ENCODE measurements at regions not wholly inside any gene's neighbourhood (a gene's known extent, or its start where the extent isn't known, plus 50 kb on each side); places are given as distances from the start of the nearest gene placed in this dataset.
"Not testable (repeated sequence)": the region's sequence is repeated elsewhere in the genome, so short reads cannot be mapped to it uniquely, and the experiment has no call there.

DNA sequence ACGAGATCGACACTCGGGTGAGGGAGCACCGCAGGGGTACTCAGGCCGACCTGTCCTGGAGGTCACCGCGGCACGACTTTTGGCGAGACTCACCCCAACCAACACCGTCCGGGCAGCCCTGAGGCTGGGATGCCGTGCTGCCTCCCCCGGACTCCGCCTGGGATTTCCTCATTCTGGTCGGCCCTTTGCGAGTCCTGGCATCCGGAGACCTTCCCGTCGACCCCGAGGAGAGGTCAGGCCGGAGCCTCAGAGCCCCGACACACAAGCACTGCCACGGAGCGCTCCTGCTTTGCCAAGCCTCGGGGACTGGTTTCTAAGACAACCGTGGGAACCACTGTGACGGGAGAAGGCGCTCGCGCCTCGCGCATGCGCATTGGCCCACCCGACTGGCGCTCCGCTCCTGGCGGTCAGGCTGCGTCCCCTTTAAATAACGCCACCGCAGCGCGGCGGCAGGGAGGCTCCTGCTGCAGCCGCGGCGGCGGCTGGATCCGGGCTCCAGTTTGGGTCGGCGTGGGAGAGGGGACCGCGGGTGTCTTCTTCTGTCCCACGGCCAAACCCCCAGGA is 166.4 kb upstream of the ZNF337 start:
- peak; percentile 83 to 84 for DNase-seq

DNA sequence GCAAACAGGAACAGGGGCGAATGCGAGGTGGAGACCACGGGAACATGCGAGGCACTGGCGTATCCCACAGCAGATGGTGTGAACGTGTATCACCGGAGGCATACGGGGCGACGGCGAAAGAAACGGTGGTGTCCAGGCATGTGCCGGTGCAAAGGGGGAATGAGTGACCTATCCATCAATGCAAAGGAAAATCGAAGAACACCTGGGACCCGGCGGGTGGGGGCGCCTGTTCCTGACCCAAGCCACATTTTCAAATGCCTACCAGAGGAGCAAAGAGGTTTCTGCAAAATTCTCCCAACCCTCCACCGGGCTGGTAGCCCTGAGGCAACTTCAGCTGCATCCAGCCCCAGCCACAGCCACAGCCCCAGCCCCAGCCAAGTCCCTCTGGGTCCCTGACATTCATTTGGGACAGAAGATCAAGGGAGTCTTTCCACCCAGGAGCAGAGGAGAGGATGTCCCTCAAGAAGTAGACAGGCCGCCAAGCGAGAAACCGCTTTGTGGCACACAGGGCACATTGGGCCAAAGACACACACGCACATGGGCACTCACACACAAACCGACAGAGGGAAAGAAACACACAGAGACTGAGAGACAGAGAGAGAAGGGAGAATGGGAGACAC is 164.0 kb upstream of the ZNF337 start:
- DNase-seq: no peak

DNA sequence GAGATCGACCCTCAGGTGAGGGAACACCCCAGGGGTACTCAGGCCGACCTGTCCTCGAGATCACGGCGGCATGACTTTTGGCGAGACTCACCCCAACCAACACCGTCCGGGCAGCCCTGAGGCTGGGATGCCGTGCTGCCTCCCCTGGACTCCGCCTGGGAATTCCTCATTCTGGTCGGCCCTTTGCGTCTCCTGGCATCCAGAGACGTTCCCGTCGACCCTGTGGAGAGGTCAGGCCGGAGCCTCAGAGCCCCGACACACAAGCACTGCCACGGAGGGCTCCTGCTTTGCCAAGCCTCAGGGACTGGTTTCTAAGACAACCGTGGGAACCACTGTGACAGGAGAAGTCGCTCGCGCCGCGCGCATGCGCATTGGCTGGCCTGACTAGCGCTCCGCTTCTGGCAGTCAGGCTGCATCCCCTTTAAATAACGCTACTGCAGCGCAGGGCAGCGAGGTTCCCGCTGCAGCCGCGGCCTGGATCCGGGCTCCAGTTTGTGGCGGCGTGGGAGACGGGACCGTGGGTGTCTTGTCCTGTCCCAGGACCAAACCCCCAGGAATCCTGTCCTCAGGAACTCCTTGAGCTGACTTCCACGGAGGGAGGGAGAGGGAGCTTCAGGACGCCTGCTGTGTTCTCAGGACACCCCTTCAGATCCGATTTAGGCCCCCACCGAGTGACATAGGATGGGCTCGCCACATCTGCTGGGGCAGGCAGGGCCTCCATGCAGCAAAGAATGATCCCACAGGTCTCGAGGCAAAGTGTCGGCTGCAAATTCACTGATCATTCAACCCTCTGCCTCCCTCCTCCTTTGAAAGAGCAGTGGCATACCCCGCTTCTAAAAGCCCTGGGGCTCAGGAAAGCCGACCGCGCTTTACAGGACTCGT is 163.2 kb upstream of the ZNF337 start:
- DNase-seq: peak; percentile 78 to 81

DNA sequence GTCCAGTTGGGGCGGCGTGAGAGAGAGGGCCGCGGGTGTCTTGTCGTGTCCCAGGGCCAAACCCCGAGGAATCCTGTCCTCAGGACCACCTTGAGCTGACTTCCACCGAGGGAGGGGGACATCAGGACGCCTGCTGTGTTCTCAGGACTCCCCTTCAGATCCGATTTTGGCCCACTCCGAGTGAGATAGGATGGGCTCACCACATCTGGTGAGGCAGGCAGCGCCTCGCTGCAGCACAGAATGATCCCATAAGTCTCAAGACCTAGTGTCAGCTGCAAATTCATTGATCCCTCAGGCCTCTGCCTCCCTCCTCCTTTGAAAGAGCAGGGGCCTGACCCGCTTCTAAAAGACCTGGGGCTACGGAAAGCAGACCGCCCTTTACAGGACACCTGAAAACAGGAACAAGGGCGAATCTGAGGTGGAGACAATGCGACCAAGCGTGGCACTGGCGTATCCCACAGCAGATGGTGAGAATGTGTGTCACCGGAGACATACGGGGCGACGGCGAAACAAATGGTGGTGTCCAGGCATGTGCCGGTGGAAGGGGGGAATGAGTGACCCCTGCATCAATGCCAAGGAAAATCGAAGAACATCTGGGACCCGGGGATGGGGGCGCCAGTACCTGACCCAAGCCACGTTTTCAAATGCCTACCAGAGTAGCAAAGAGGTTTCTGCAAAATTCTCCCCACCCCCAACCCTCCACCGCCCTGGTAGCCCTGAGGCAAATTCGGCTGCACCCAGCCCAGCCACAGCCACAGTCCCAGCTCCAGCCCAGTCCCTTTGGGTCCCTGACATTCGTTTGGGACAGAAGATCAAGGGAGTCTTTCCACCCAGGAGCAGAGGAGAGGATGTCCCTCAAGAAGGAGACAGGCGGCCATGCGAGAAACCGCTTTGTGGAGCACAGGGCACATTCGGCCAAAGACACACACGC is 162.1 kb upstream of the ZNF337 start:
- DNase-seq: no peak

DNA sequence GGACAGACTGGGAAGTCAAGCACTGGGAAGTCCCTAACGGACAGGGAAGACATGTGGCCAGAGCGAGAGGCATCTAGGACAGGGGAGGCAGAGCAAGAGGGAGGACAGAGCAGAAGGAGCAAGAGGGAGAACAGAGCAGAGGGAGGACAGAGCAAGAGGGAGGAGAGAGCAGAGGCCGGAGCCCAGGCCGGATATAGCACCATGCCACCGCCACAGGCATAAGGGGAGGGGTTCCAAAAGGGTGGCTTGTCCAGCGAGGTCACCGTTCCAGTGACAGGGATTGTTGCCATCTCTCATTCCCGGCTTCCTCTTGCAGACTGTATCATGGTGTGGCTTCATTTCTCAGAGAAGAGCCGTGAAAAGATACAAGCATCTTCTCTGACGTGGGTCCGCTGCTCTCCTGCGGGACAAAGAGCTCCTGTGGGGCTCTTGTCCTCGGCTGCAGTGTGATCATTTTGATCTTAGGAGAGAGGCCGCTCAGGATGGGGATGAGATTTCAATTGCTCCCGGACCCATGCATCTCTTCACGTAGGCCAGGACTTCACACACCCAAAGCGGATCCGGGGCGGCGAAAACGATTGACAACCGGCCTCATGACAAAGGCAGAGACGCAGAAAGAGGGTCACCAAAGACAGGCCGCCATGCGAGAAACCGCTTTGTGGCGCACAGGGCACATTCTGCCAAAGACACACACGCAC is 160.6 kb upstream of the ZNF337 start:
- not testable (repeated sequence) for DNase-seq

DNA sequence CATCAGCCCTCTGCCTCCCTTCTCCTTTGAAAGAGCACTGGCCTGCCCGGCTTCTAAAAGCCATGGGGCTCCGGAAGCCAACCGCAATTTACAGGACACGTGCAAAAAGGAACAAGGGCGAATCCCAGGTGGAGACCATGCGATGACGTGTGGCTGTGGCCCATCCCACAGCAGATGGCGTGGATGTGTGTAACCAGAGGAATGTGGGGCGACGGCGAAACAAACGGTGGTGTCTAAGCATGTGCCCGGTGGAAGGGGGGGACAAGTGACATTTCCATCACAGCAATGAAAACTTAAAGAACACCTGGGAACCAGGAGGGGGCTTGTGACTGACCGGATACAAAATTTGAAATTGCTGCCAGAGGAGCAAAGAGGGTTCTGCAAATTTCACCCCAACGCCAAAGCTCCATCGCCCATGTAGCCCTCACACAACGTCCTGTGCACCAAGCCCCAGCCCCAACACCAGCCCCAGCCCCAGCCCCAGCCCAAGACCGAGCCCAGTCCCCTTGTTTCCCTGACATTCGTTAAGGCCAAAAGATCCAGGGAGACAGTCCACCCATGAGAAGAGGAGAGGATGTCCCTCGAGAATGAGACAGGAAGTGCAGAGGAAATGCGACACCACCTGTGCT is 159.7 kb upstream of the ZNF337 start:
- DNase-seq: no peak

DNA sequence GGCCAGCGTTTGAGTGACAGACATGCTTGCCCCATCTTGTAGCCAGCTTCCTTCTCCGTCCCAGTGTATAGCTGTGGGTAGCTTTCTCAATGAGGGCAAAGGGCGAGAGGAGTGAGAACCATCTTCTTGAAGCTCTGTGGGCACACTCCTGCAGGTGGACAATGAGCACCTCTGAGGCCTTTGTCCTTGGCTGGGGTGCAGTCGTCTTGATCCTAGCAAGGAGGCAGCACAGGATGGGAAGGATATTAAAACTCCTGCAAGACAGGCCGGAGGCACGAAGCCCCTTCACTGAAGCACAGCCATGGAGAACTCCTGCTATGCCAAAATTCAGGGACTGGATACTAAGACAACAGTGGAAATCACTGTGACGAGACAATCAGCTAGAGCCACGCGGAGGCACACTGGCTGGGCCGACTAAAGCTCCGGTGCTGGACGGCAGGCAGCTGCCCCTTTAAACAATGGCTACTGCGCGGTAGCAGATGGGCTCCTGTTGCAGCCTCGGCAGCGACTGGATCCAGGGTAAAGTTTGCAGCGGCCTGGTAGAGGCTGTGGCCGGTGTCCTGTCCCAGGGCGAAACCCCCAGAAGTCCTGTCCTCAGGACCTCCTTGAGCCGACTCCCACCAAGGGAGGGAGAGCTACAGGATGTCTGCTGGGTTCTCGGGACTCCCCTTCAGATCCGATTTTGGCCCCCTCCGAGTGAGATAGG is 159.0 kb upstream of the ZNF337 start:
- not testable (repeated sequence) for DNase-seq

DNA sequence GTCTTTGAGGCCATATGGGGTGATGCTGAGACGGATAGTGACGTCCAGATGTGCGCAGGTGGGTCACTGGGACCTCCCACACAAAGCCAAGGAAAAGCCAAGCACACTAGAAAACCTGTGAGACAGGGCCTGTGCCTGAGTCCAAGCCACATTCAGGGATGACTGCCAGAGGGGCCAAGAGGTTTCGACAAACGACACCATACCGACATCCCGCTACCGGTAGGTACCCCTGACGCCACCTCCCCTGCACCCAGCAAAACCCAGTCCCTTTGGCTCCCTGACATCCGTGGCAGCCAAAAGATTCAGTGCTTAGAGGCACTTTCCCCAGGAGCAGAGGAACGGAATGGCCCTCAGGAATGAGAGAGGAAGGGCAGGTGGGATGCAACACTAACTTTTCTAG is 158.0 kb upstream of the ZNF337 start:
- not testable (repeated sequence) for DNase-seq

DNA sequence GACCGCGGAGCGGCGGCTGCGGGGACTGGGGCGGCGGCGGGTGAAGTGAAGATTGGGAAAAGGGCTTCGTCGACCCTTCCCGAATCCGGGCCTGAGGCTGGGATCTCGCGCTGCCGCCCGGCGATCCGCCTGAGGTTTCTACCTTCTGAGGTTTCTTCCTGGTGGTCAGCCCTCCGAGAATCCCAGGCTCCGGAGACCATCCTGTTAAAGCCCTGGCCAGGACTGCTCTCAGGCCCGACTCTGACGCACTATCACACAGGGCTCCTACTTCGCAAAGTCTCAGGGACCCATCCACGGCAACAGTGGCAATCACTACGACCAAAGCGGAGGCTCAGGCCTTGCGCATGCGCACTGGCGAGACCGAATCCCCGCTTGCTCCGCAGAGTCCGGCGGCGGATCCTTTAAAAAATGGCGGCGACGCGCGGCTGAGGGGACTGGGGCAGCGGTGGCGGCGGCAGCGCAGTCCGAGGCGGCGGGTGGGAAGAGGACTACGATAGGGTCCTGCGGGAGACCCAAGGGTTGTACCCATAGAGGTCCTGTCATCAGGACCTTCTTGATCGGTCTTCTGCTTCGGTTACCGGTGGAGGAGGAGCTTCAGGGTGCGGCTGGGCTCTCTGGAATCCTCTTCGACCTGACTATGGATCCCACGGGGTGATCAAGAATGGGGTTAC is 157.2 kb upstream of the ZNF337 start:
- peak; percentile 75 to 85 for DNase-seq

DNA sequence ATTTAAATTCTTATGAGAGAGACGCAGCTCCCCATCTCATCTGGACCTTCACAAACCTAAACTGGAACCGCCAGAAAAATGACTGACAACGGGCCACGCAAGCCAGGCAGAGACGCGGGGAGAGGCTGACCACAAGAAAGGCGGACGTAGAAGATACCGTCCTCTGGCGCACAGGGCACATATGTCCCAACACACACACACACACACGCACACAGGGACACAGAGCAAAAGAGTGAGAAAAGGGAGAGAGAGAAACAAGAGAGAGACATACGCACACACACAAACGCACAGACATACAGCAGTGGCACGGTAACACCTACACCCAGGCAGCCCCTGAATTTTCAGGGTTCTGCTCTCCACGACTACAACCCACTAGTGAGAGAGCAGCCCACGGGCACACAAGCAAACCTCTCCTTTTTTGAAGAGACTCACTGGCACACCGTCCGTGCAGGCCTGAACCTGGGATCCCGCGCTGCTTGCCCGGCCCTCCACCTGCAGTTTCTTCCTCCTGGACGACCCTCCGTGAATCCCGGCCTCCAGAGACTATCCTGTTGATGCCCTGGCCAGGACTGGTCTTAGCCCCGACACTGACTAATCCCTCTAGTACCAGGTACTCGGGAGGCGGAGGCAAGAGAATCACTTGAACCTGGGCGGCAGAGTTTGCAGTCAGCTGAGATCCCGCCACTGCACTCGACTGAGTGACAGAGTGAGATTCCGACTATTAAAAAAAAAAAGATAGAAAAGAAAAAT is 156.5 kb upstream of the ZNF337 start:
- DNase-seq: not testable (repeated sequence)

DNA sequence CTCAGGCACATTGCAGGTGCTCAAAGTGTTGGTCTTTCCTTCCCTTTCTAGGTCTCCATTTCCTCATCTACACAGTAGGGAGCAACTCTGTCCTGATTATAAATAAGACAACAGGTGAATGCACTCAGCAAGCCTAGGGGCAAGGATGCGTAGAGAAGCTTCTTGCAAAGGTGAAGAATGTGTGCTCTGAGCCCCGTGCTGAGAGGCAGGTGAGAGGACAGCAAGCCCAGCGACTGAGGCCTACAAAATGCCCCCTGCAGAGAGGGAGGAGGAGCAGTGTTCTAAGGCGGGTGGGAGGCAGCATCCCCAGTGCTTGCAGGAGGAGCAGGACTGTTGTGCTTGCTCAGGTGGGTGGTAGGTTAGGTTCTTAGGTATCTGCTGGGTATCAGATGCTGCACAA is 153.5 kb upstream of the ZNF337 start:
- not testable (repeated sequence) for DNase-seq

DNA sequence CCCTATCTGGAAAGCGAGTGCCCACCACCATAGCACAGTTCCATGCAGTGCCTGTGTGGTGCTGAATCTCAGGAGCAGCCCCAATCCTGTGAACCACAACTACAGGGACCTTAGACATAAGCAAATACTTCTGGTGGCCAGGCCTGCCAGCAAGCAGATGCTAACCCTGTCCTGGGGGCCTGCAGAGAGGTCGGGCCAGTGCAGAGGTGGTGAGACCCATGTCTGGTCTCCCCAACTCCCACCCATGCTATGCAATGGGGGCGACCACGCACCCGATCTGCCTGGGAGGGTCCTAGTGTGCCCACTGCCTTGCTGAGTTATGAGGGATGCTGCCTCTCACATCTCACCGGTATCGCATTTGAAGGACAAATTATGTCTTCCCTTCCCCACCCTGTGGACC is 151.6 kb upstream of the ZNF337 start:
- DNase-seq: no peak

DNA sequence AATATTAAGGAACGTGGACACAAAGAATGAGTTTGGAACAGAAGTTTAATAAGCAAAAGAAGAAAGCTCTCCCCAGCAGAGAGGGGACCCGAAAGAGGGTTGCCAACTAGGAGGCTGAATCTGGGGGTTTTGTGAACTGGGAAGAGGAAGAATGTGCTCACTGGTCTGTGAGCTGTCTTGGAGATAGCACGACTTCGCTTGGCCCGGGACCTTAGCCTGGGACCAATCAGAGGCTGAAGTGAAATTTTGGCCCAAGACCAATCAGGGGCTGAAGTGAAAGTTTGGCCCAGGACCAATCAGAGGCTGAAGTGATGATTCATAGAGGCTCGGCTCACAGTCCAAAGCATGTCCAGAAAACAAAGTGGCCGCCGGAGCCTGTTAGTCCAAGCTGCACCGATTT is 148.0 kb upstream of the ZNF337 start:
- DNase-seq: not testable (repeated sequence)

DNA sequence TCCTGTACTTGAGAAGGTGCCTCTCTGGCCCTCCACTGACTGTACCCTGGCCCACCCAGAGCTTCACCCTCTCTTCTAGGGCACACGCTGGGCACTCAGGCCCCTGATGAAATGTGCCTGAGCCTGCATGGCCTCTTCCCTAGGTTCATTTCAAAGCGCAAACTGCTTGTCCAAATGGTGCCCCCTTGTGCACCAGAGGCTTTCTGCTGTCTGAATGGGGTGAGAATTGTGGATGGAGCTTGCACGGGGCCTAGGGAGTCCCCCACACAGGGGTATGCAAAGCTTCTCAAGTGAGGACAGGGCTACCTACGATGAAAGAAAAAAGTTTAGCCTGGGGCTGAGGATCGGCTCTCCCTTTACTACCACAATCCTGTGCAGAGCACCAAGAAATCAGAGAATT is 116.9 kb upstream of the ZNF337 start:
- not testable (repeated sequence) for DNase-seq

DNA sequence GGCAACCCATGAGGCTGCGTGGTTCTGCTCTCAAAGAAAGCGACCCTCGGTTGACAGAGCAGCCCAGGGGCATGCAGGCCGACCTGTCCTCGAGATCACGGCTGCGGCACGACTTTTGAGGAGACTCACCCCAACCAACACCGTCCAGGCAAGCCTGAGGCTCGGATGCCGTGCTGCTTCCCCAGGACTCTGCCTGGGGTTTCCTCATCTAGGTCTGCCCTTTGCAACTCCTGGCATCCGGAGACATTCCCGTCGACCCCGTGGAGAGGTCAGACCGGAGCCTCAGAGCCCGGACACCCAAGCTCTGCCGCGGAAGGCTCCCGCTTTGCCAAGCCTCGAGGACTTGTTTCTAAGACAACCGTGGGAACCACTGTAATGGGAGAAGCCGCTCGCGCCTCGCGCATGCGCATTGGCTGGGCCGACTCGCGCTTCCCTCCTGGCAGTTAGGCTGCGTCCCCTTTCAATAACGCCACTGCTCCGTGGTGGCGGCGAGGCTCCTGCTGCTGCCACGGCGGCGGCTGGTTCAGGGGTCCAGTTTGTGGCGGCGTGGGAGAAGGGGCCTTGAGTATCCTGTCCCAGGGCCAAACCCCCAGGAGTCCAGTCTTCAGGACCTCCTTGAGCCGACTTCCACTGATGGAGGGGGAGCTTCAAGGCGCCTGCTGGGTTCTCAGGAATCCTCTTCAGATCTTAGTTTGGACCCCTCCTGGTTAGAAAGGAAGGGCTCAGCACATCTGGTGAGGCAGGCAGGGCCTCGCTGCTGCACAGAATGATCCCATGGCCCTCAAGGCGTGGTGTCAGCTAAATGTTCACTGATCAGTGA is 101.7 kb upstream of the ZNF337 start:
- not testable (repeated sequence) for DNase-seq

DNA sequence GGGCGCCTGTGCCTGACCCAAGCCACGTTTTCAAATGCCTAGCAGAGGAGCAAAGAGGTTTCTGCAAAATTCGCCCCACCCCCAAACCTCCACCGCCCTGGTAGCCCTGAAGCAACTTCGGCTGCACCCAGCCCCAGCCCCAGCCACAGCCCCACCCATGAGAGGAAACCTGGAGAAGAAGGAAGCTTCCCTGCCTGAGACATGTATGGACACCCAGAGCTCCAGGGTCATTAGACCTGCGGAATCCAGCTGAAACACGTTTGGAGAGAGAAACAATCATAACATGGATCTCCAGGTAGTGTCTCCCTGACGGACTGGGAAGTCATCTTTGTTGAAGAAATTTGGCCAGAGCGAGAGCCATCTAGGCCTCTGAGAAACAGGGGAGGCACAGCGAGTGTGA is 100.4 kb upstream of the ZNF337 start:
- DNase-seq: not testable (repeated sequence)

DNA sequence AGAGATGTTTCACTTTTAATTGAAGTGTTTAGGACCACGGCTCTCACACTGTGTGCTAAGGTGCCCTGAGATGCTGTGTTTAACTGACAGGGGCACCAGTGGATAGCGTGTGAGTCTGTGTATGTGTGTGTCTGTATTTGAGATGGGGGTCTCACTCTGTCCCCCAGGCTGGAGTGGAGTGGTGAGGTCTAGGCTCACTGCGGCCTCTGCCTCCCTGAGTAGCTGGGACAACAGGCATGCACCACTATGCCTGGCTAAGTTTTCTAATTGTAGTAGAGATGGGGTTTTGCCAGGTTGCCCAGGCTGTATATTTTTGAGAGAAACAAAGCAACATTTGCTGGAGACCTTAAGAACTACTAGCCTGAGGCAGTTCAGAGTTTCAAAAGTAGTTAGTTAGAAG is 80.6 kb upstream of the ZNF337 start:
- DNase-seq: not testable (repeated sequence)

DNA sequence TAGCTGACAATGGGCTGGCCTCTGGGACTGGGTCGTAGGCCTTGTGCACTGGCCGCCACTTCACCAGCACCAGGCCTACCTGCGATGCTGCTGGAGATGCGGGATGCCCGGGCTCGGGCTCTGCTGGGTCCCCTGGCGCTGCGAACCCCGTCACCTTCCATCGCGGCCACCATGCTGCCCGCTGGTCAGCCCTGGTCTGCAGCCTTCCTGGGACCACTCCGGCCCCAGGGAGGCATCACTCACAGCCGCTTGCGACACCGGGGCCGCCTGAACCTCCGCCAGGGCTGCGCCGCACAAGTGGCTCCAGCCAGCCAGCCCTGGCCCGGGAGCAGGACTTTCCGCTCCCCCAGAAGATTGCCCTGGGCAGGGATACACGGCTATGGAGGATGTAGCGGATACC is 78.1 kb upstream of the ZNF337 start:
- DNase-seq: not testable (repeated sequence)

DNA sequence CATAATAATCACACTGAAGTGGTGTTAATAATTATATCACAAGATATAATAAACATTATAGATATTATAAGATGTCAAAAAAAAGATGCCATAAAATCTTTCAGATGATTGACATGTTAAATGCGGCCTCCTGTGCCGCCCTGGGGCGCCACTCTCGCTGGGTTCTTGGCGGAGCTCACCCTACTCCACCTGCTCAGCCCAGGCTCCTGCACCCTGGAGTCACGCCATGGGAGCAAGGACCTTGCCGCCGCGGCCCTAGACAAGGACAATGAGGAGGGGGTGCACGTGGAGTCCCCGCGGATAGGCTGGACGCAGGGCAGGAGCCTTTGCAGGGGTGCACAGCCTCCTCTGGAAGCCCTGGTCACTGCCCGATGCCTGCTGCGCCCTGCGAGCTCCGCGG is 77.5 kb upstream of the ZNF337 start:
- not testable (repeated sequence) for DNase-seq

Measured in CD4-positive, alpha-beta T cell treated with Interferon alpha-2 for 1 hour (primary cell).